ENCODE measurements at regions not wholly inside any gene's neighbourhood (a gene's known extent, or its start where the extent isn't known, plus 50 kb on each side); places are given as distances from the start of the nearest gene placed in this dataset.
"Not testable (repeated sequence)": the region's sequence is repeated elsewhere in the genome, so short reads cannot be mapped to it uniquely, and the experiment has no call there.

DNA sequence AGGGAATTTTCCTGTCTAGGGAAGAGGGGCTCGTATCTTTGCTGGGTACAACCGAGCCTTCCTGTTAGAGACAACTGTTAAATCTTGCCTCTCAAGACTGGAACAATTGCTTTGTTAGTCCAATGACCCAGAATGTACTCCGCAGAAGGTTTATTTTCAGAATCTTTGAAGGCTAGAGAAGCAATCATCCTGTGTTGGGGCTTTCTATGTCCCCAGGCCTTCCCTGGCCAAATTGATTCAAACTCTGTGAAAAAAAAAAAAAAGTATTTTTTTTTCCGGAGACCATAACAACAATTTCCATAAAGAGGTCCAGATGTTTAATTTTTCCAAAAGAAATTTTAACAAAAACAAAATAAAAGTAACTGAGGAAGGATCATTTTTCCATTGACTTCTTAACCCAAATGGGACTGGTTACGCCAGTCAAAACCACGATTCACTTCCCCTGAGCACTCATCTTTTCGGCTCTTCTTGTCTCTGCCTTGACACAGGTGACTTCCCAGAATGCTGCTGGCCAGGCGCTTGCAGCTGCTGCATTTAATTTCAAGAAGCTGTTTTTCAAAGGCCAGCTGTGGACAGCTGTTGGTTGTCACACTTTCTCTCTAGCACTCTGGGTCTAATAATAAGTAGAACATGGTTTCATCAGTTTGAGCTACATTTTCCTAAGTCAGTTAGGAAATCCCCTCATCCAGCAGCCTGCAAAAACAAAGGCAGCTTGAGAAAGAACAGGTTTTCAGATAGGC lies 81.6 kb upstream of the MANSC4 start:
- no peak for DNase-seq

GRCh38 chr12:27859648-27860047 lies 79.6 kb upstream of the MANSC4 start:
- no peak for DNase-seq

DNA sequence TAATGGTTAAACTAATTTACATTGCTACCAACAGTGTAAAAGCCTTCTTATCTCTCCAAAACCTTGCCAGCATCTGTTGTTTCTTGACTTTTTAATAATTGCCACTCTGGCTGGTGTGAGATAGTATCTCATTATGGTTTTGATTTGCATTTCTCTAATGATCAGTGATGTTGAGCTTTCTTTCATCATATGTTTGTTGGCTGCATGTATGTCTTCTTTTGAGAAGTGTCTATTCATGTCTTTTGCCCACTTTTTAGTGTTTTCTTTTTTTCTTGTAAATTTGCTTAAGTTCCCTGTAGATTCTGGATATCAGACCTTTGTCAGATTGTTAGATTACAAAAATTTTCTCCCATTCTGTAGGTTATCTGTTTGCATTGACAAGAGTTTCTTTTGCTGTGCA lies 77.0 kb upstream of the MANSC4 start:
- DNase-seq, result not testable (repeated sequence)

- DNase-seq, result no peak
Measured at GRCh38 chr12:27852742-27853141, 72.7 kb upstream of the MANSC4 start.

All from NCI-H2171 (cell line).